ENCODE measurements at regions not wholly inside any gene's neighbourhood (a gene's known extent, or its start where the extent isn't known, plus 50 kb on each side); places are given as distances from the start of the nearest gene placed in this dataset.

GRCh38 chr12:22969521-22969920 lies 344.6 kb downstream of the ETNK1 start:
- TF ChIP-seq POLR2A (IDR thresholded peaks at IDR 0.05) (no peak), CTCF (IDR thresholded peaks at IDR 0.05) (no peak), EP300 (IDR thresholded peaks at IDR 0.05; ENCODE audit: low read depth) (no peak), POLR2AphosphoS5 (IDR thresholded peaks at IDR 0.05) (no peak)
